Dermis microvascular lymphatic vessel endothelial cell (primary cell): ENCODE measurements at regions not wholly inside any gene's neighbourhood (a gene's known extent, or its start where the extent isn't known, plus 50 kb on each side); places are given as distances from the start of the nearest gene placed in this dataset.
A peak's percentile ranks its signal among the peaks of the same experiment; 100 is the strongest.

Source experiments
- DNase-seq, 2 donors: peaks; one replicate each; pipeline versions ENCODE4 v3.0.0 to v3.0.0-alpha.2; 2010; ENCODE audit warnings: low read depth in 2 of 2

DNA sequence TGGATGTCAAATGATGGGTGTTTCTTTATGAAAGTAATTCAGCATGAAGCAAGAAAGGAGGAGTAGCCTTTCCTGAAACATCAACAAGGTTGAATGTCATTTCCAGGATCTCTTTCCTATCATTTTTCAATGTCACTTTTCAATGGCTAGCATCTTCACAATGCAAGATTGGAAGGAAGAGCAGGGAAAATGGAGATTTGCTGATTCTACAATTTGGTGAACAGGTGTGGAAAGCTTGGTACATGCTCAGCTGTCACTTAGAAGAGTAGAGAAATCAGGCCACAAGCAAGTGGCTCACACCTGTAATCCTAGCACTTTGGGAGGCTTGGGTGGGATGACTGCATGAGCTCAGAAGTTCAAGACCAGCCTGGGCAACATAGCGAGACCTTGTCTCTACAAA, 112.7 kb upstream of the FERMT1 start:
- DNase-seq = no peak

DNA sequence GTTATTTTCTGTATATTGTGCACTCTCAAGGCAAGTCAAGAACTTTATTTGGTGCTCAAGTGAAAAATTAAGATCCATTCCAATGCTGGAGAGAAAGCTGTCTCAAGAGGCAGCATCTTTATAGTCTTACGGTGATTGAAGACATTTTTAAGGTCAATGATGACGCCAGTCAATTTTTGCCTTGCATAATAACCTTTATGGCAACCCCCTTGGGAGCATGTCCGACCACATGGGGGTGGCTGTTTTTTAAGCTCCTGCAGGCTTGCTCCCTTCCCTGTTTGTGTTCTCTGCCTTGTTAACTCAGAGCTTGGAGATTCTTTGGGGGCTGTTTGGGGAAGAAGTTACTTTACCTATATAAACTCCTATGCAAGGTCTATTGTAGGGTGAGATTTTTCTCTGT, 109.6 kb upstream of the FERMT1 start:
- DNase-seq = no peak

- peak in 1 of 2 donors; percentile 6 for DNase-seq
Measured at GRCh38 chr20:6231556-6231955, 108.7 kb upstream of the FERMT1 start.

DNA sequence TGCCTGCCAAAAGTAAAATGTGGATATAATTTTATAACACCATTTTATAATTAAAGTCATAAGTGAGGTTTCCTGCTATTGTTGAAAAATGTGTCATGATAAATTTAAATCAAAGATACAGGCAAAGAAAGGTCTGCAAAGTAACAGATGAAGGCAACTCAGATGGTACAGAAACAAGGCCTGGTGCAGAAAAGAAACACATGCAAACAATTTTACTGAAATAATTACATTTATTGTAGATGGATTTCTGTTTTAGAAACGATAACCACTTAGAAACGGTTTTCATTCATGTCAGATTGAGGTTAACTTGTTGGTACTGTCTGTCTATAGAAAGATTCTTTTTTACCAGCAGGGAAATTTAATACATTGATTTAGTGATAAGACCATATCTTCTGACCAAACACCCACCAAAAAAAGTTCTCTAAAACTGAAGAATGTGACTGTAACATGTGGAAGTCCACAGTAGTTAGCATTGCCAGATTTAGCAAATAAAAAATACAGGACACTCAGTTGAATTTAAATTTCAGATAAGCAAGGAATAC, 105.5 kb upstream of the FERMT1 start:
- no peak for DNase-seq

GRCh38 chr20:6213311-6213710, 90.5 kb upstream of the FERMT1 start:
- DNase-seq = no peak

GRCh38 chr20:6212903-6213302, 90.1 kb upstream of the FERMT1 start:
- DNase-seq = no peak

DNA sequence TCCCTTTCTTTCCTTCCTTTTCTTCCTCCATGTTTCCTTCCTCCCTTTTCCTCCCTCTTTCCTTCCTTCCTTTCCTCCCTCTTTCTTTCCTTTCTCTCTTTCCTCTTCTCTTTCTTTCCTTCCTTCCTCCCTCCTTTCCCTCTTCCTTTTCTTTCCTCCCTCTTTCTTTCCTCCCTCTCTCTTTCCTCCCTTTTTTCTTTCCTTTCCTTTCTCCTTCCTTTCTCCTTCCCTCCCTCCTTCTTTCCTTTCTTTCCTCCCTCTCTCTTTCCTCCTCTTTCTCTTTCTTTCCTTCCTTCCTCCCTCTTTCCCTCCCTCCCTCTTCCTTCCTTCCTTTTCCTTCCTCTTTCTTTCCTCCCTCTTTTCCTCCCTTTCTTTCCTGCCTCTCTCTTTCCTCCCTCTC, 86.3 kb upstream of the FERMT1 start:
- no peak for DNase-seq

- DNase-seq = no peak
Measured at GRCh38 chr20:6200092-6200491, 77.3 kb upstream of the FERMT1 start.

- DNase-seq = no peak
Measured at GRCh38 chr20:6185268-6185667, 62.4 kb upstream of the FERMT1 start.

DNA sequence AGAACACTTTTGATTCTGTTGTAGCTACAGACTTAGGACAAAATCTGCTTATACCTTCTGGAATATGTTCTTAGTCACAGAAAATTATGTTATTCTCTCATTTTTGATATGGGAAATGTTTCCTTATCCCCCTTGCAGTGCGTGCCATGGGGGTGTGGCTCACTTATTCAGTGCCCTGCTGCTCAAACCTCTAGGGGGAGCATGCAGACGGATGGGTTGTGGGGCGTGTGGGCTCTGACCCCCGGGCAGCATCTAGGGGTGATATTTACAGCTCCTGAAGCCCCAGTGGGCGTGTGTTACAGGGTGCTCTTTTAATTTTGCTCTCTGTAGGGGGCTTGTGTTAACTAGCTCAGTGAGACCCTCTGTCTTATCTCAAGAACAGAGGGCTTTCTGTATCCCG, 61.3 kb upstream of the FERMT1 start:
- no peak for DNase-seq

- no peak for DNase-seq
Measured at GRCh38 chr20:6180531-6180930, 57.7 kb upstream of the FERMT1 start.

GRCh38 chr20:6178537-6178936, 55.7 kb upstream of the FERMT1 start:
- peak; percentile 26 to 49 for DNase-seq

DNA sequence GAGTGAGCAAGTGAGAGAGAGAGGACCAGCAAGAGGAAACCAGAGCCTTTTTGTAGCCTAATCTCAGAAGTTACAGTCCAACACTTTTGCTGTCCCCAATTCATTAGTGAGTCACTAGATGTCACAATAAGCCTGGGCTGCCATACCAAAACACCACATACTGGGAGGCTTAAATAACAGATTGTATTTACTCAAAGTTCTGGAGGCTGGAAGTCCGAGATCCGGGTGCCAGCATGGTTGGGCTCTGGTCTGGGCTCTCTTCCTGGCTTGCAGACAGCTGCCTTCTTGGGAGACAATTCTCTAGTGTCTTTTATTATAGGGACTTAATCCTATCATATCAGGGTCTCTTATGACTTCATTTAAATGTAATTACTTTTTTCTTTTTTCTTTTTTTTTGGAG, 50.7 kb upstream of the FERMT1 start:
- DNase-seq = no peak
